UCSD-AML1 (cell line): ENCODE measurements at regions not wholly inside any gene's neighbourhood (a gene's known extent, or its start where the extent isn't known, plus 50 kb on each side); places are given as distances from the start of the nearest gene placed in this dataset.

Experiments used
- DNase-seq: peaks from one replicate; lab custom pipeline; 2025; ENCODE audit not compliant: unreplicated experiment; lab: John Stamatoyannopoulos, UW

- no peak for DNase-seq
Measured at GRCh38 chr9:88657893-88658292, 122.9 kb downstream of the NXNL2 start.

GRCh38 chr9:88658311-88658822 lies 123.4 kb downstream of the NXNL2 start:
- no peak for DNase-seq

GRCh38 chr9:88659126-88659525 lies 124.1 kb downstream of the NXNL2 start:
- no peak for DNase-seq

DNA sequence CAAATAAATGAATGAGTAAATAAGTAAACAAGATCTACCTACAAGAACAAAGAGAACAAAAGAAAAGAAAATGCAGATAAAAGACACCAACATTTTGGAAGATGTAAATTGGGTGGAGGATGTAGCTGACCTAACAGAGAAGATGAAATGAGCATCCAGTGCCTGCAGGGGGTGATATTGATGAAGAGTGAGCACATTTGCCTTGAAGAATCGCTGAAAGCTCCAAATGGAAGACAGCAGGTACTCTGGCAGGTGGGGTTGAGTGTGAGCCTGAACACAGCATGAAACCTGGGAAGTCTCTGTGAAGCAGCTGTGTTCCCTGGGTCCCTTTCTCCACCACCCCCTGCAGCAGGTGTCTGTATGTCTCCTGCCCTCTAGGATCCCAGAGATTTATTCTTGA lies 125.6 kb downstream of the NXNL2 start:
- DNase-seq = no peak

GRCh38 chr9:88661759-88662158 lies 126.8 kb downstream of the NXNL2 start:
- no peak for DNase-seq

DNA sequence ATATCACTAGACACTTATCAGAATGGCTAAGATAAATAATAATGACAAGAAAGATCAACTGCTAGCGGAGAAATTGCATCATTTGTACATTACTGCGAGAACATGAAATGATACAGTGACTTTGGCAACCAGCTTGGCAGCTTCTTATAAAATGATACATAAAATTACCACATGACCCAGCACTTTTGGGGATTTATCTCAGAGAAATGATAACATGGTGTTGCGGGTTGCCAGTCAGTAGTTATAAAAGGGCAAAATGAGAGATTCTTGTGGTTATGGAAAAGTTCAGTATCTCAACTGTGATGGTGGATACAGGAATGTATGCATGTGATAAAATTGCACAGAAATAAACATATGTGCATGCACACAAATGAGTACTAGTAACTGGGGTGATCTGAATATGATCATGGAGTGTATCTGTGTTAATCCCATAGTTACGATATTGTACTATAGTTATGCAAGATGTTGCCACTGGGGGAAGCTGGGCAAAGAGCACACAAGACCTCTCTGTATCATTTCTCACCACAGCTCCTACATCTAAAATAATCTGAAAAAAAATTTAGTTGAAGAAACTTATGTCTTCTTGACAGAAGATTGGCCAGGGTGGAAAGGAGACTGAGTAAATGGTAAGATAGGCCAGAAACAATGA lies 128.9 kb downstream of the NXNL2 start:
- no peak for DNase-seq

- no peak for DNase-seq
Measured at GRCh38 chr9:88664773-88665172, 129.8 kb downstream of the NXNL2 start.

DNA sequence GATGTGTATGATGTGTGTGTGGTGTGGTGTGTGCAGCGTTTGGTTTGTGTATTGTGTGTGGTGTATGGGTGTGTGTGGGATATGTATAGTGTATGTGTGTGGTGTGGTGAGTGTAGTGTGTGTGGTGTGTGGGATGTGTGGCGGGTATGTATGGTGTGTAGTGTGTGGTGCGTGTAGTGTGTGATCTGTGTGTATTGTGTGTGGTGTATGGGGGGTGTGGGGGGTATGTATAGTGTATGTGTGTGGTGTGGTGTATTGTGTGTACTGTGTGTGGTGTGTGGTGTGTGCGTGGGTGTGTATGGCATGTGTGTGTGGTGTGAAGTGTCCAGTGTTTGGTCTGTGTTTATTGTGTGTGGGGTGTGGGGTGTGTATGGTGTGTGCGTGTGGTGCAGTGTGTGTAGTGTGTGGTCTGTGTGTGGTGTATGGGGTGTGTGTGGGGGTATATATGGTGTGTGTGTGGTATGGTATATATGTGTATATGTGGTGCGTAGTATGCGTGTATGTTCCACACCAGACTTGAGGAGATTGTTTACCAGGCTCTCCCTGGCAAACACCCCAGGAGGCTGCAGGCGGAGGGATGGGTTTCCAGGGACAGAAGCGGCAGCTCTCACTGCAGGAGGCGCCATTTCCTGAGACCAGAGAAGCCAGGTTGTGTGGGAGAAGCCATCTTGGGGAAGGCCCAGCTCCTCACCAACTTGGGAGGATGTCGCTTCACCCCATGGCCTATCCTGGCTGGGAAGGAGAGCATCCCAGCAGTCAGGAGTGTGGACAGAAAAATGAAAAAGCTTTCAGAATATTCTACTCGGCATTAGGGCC lies 138.1 kb downstream of the NXNL2 start:
- DNase-seq = no peak

GRCh38 chr9:88673886-88674285 lies 138.9 kb downstream of the NXNL2 start:
- DNase-seq = no peak

DNA sequence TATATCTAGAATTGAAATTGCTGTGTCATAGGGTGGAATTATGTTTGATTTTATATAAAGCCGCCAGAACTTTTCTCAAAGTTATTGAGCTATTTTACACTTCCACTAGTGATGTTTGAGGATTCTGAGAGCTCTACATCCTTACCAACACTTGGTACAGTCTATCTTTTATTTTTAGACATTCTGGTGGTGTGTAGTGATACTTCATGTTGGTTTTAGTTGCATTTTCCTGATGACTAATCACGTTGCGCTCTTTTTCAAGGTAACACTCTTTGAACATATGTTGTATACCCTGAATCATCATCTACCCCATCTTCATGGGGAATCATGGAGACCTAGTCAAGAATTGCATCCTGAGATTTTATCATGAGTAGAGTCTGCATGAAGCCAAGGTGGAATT lies 141.7 kb downstream of the NXNL2 start:
- no peak for DNase-seq

DNA sequence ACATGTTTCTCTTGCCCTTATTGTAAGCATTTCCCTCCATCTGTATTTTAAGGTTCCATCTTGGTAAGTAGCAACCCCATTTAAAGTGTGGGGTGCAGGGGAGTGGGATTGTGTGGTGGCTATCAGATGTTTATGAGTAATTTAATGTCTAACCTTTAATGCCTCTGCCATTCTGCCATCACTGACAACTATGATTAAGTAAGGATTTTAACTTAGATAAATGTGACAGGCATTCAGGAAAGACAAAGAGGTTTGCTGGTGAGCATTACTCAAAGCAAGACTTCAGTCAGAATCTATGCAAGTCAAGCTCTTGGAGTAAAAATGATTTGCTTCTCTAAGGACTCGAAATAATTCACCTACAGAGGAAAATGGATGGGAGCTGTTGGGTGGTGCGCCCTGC lies 143.0 kb downstream of the NXNL2 start:
- DNase-seq = no peak

DNA sequence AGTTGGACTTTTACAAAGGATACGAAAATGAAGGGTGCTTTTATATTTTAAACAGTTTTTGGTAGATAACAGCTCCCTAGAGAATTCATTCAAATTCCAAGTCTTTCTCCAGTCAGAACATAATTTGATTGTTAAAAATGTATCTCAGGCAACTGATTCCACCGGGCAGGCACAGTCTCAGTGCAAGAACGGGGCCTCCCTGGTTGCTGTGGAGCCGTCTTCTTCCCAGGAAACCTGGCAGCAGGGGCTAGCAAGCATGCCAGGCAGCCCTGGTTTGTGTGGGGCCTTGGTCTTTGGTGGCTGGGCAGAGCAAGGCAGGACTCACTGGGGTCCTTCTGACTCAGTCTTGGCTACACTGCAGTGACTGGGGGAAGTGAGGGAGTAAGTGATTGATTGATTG lies 143.5 kb downstream of the NXNL2 start:
- DNase-seq = no peak

GRCh38 chr9:88680041-88680440 lies 145.1 kb downstream of the NXNL2 start:
- no peak for DNase-seq

GRCh38 chr9:88680505-88681160 lies 145.7 kb downstream of the NXNL2 start:
- DNase-seq = no peak

- DNase-seq = no peak
Measured at GRCh38 chr9:88681434-88681833, 146.5 kb downstream of the NXNL2 start.

- DNase-seq = no peak
Measured at GRCh38 chr9:88682431-88682831, 147.5 kb downstream of the NXNL2 start.

GRCh38 chr9:88684046-88684445 lies 149.1 kb downstream of the NXNL2 start:
- no peak for DNase-seq

GRCh38 chr9:88684845-88685244 lies 149.9 kb downstream of the NXNL2 start:
- no peak for DNase-seq

GRCh38 chr9:88685966-88686365 lies 151.0 kb downstream of the NXNL2 start:
- DNase-seq = no peak

GRCh38 chr9:88689509-88690298 lies 154.7 kb downstream of the NXNL2 start:
- DNase-seq = no peak

DNA sequence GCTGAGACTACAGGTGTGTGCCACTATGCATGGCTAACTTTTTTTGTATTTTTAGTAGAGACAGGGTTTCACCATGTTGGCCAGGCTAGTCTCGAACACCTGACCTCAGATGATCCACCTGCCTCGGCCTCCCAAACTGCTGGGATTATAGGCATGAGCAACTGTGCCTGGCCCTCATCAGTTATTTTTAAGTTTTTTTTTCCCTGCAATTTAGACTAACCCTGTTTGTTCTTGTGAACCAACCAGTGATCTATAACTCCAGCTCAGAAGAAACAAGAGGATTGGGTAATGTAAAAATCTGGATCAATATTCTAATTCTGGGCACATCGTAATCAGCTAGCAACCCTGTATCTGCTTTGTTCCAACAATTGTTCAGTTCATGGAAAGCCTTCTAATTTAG lies 155.7 kb downstream of the NXNL2 start:
- DNase-seq = no peak
